ENCODE measurements at regions not wholly inside any gene's neighbourhood (a gene's known extent, or its start where the extent isn't known, plus 50 kb on each side); places are given as distances from the start of the nearest gene placed in this dataset.

GRCh38 chr19:5218963-5219530 is 121.6 kb downstream of the PTPRS start:
- no peaks in the 10 kb centered on the region for H3K4me1 Mint-ChIP-seq (ENCODE audit: low read depth)
- H3K27me3 Mint-ChIP-seq = no peaks in the 10 kb centered on the region
- H3K4me3 Mint-ChIP-seq = no peak overlapping the region
- no peak overlapping the region for H3K27ac Mint-ChIP-seq
- no peaks in the 10 kb centered on the region for H3K9me3 Mint-ChIP-seq (ENCODE audit: low read depth)
- peaks cover 2% of the 10 kb centered on the region for H3K36me3 Mint-ChIP-seq

- H3K27me3 Mint-ChIP-seq = no peaks in the 10 kb centered on the region
- peaks cover 2% of the 10 kb centered on the region for H3K36me3 Mint-ChIP-seq
- no peak overlapping the region for H3K4me3 Mint-ChIP-seq
- H3K9me3 Mint-ChIP-seq (ENCODE audit: low read depth) = no peaks in the 10 kb centered on the region
- no peaks in the 10 kb centered on the region for H3K4me1 Mint-ChIP-seq (ENCODE audit: low read depth)
- no peak overlapping the region for H3K27ac Mint-ChIP-seq
Observed at GRCh38 chr19:5218255-5218855, 122.3 kb downstream of the PTPRS start.

GRCh38 chr19:5217171-5217570 is 123.4 kb downstream of the PTPRS start:
- Mint-ChIP-seq H3K27ac (no peak overlapping the region), H3K4me3 (no peak overlapping the region), H3K36me3 (peaks cover 2% of the 10 kb centered on the region), H3K27me3 (no peaks in the 10 kb centered on the region), H3K9me3 (ENCODE audit: low read depth) (no peaks in the 10 kb centered on the region), H3K4me1 (ENCODE audit: low read depth) (no peaks in the 10 kb centered on the region)

GRCh38 chr19:5216141-5216847 is 124.3 kb downstream of the PTPRS start:
- Mint-ChIP-seq H3K4me3 (no peak overlapping the region), H3K9me3 (ENCODE audit: low read depth) (no peaks in the 10 kb centered on the region), H3K4me1 (ENCODE audit: low read depth) (no peaks in the 10 kb centered on the region), H3K36me3 (no peaks in the 10 kb centered on the region), H3K27me3 (no peaks in the 10 kb centered on the region), H3K27ac (no peak overlapping the region)

- peaks cover 4% of the 10 kb centered on the region for H3K9me3 Mint-ChIP-seq (ENCODE audit: low read depth)
- H3K27ac Mint-ChIP-seq = no peak overlapping the region
- H3K4me3 Mint-ChIP-seq = no peak overlapping the region
- H3K27me3 Mint-ChIP-seq = no peaks in the 10 kb centered on the region
- peaks cover 4% of the 10 kb centered on the region for H3K36me3 Mint-ChIP-seq
- H3K4me1 Mint-ChIP-seq (ENCODE audit: low read depth) = no peaks in the 10 kb centered on the region
Observed at GRCh38 chr19:5215431-5215830, 125.2 kb downstream of the PTPRS start.

- no peak overlapping the region for H3K27ac Mint-ChIP-seq
- peaks cover 4% of the 10 kb centered on the region for H3K9me3 Mint-ChIP-seq (ENCODE audit: low read depth)
- H3K36me3 Mint-ChIP-seq = peaks cover 4% of the 10 kb centered on the region
- no peak overlapping the region for H3K4me3 Mint-ChIP-seq
- no peaks in the 10 kb centered on the region for H3K4me1 Mint-ChIP-seq (ENCODE audit: low read depth)
- no peaks in the 10 kb centered on the region for H3K27me3 Mint-ChIP-seq
Observed at GRCh38 chr19:5214902-5215301, 125.7 kb downstream of the PTPRS start.

GRCh38 chr19:5214371-5214770 is 126.2 kb downstream of the PTPRS start:
- peaks cover 4% of the 10 kb centered on the region for H3K36me3 Mint-ChIP-seq
- H3K4me3 Mint-ChIP-seq = no peak overlapping the region
- no peaks in the 10 kb centered on the region for H3K27me3 Mint-ChIP-seq
- H3K9me3 Mint-ChIP-seq (ENCODE audit: low read depth) = peaks cover 4% of the 10 kb centered on the region
- H3K27ac Mint-ChIP-seq = no peak overlapping the region
- H3K4me1 Mint-ChIP-seq (ENCODE audit: low read depth) = no peaks in the 10 kb centered on the region

- H3K27ac Mint-ChIP-seq = no peak overlapping the region
- no peaks in the 10 kb centered on the region for H3K27me3 Mint-ChIP-seq
- no peaks in the 10 kb centered on the region for H3K4me1 Mint-ChIP-seq (ENCODE audit: low read depth)
- H3K4me3 Mint-ChIP-seq = no peak overlapping the region
- peaks cover 4% of the 10 kb centered on the region for H3K36me3 Mint-ChIP-seq
- H3K9me3 Mint-ChIP-seq (ENCODE audit: low read depth) = peaks cover 4% of the 10 kb centered on the region
Observed at GRCh38 chr19:5213667-5214066, 126.9 kb downstream of the PTPRS start.

GRCh38 chr19:5212101-5212500 is 128.5 kb downstream of the PTPRS start:
- Mint-ChIP-seq H3K4me3 (no peak overlapping the region), H3K4me1 (ENCODE audit: low read depth) (no peaks in the 10 kb centered on the region), H3K9me3 (ENCODE audit: low read depth) (peaks cover 4% of the 10 kb centered on the region), H3K27ac (no peak overlapping the region), H3K27me3 (no peaks in the 10 kb centered on the region), H3K36me3 (peaks cover 4% of the 10 kb centered on the region)

GRCh38 chr19:5211217-5211822 is 129.3 kb downstream of the PTPRS start:
- no peak overlapping the region for H3K4me3 Mint-ChIP-seq
- peaks cover 4% of the 10 kb centered on the region for H3K36me3 Mint-ChIP-seq
- peaks cover 4% of the 10 kb centered on the region for H3K9me3 Mint-ChIP-seq (ENCODE audit: low read depth)
- no peak overlapping the region for H3K27ac Mint-ChIP-seq
- H3K4me1 Mint-ChIP-seq (ENCODE audit: low read depth) = no peaks in the 10 kb centered on the region
- H3K27me3 Mint-ChIP-seq = no peaks in the 10 kb centered on the region

- Mint-ChIP-seq H3K27me3 (no peaks in the 10 kb centered on the region), H3K4me1 (ENCODE audit: low read depth) (no peaks in the 10 kb centered on the region), H3K9me3 (ENCODE audit: low read depth) (peaks cover 4% of the 10 kb centered on the region), H3K36me3 (peaks cover 4% of the 10 kb centered on the region), H3K27ac (no peak overlapping the region), H3K4me3 (no peak overlapping the region)
Observed at GRCh38 chr19:5210556-5210955, 130.1 kb downstream of the PTPRS start.

- Mint-ChIP-seq H3K27me3 (no peaks in the 10 kb centered on the region), H3K27ac (no peak overlapping the region), H3K9me3 (ENCODE audit: low read depth) (peaks cover 4% of the 10 kb centered on the region), H3K4me1 (ENCODE audit: low read depth) (no peaks in the 10 kb centered on the region), H3K4me3 (no peak overlapping the region), H3K36me3 (peaks cover 4% of the 10 kb centered on the region)
Observed at GRCh38 chr19:5207806-5208205, 132.8 kb downstream of the PTPRS start.

GRCh38 chr19:5206751-5207075 is 133.9 kb downstream of the PTPRS start:
- Mint-ChIP-seq H3K4me3 (no peak overlapping the region), H3K4me1 (ENCODE audit: low read depth) (no peaks in the 10 kb centered on the region), H3K36me3 (peaks cover 7% of the 10 kb centered on the region), H3K27me3 (no peaks in the 10 kb centered on the region), H3K27ac (no peak overlapping the region), H3K9me3 (ENCODE audit: low read depth) (peaks cover 4% of the 10 kb centered on the region)

GRCh38 chr19:5205937-5206750 is 134.5 kb downstream of the PTPRS start:
- Mint-ChIP-seq H3K4me1 (ENCODE audit: low read depth) (no peaks in the 10 kb centered on the region), H3K36me3 (peaks cover 6% of the 10 kb centered on the region), H3K27ac (no peak overlapping the region), H3K9me3 (ENCODE audit: low read depth) (peaks cover 3% of the 10 kb centered on the region), H3K4me3 (no peak overlapping the region), H3K27me3 (no peaks in the 10 kb centered on the region)

- H3K36me3 Mint-ChIP-seq = peaks cover 5% of the 10 kb centered on the region
- no peaks in the 10 kb centered on the region for H3K27me3 Mint-ChIP-seq
- no peak overlapping the region for H3K27ac Mint-ChIP-seq
- no peak overlapping the region for H3K4me3 Mint-ChIP-seq
- no peaks in the 10 kb centered on the region for H3K4me1 Mint-ChIP-seq (ENCODE audit: low read depth)
- no peaks in the 10 kb centered on the region for H3K9me3 Mint-ChIP-seq (ENCODE audit: low read depth)
Observed at GRCh38 chr19:5205381-5205780, 135.2 kb downstream of the PTPRS start.
